ENCODE measurements at regions not wholly inside any gene's neighbourhood (a gene's known extent, or its start where the extent isn't known, plus 50 kb on each side); places are given as distances from the start of the nearest gene placed in this dataset.

DNA sequence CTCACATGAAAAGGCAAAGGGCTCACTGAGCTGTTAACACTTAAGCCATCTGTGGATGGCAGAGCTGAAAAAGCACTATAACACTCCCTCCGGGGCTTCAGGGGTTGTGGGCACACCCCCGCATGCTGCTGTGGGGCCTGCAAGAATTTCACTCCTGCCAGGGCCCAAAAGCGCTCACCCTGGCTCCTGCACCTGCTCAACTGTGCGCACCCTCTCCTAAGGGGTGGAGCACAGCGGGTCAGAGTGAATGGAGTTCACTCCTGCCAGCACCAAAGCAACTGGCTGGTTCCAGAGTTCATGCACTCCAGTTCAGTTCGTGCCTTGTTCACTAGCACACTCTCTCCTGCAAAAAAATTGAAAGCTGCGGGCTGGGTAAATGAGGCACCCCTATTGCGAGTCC, 814.2 kb upstream of the SLC39A10 start:
- no peak for TF ChIP-seq EZH2 (IDR thresholded peaks at IDR 0.05; ENCODE audit: low read length, unreplicated experiment)
- no peak for TF ChIP-seq CTCF (conservative IDR thresholded peaks at IDR 0.05; ENCODE audit: low read depth, low read length)
